ENCODE measurements at regions not wholly inside any gene's neighbourhood (a gene's known extent, or its start where the extent isn't known, plus 50 kb on each side); places are given as distances from the start of the nearest gene placed in this dataset.

DNA sequence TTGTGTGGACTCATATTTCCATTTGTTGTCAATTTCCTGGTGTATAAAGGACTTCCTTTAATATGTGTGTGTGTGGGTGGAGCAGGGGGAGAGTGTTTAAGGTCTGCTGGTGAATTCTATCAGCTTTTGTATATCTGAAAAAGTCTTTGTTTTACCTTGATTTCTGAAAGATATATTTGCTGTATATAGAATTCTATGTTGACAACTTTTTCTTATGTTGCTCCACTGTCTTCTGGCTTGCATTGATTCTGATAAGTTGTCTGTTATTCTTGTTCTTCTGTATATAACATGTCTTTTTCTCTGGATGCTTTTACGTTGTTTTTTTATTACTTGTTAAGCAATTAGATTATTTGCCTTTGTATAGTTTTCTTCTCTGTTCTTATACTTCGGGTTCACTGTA lies 90.0 kb upstream of the CEP162 start:
- TF ChIP-seq, protein P1, sequence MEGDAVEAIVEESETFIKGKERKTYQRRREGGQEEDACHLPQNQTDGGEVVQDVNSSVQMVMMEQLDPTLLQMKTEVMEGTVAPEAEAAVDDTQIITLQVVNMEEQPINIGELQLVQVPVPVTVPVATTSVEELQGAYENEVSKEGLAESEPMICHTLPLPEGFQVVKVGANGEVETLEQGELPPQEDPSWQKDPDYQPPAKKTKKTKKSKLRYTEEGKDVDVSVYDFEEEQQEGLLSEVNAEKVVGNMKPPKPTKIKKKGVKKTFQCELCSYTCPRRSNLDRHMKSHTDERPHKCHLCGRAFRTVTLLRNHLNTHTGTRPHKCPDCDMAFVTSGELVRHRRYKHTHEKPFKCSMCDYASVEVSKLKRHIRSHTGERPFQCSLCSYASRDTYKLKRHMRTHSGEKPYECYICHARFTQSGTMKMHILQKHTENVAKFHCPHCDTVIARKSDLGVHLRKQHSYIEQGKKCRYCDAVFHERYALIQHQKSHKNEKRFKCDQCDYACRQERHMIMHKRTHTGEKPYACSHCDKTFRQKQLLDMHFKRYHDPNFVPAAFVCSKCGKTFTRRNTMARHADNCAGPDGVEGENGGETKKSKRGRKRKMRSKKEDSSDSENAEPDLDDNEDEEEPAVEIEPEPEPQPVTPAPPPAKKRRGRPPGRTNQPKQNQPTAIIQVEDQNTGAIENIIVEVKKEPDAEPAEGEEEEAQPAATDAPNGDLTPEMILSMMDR (IDR thresholded peaks at IDR 0.05 in 4 of 5, conservative IDR thresholded peaks at IDR 0.05 in 1 of 5): no peak
- no peak for TF ChIP-seq POLR2A (IDR thresholded peaks at IDR 0.05)
